H4 (cell line): ENCODE measurements at regions not wholly inside any gene's neighbourhood (a gene's known extent, or its start where the extent isn't known, plus 50 kb on each side); places are given as distances from the start of the nearest gene placed in this dataset.
A peak's percentile ranks its signal among the peaks of the same experiment; 100 is the strongest.

Experiments used
- DNase-seq: peaks from one replicate; pipeline ENCODE4 v3.0.0-alpha.2; 2015; ENCODE audit warnings: low spot score

- no peak for DNase-seq
Measured at GRCh38 chr13:22287343-22287920, 616.6 kb downstream of the FGF9 start.

- DNase-seq: no peak
Measured at GRCh38 chr13:22288496-22288895, 617.6 kb downstream of the FGF9 start.

GRCh38 chr13:22289711-22290110, 618.8 kb downstream of the FGF9 start:
- no peak for DNase-seq

- DNase-seq: no peak
Measured at GRCh38 chr13:22298530-22298929, 627.7 kb downstream of the FGF9 start.

- DNase-seq: no peak
Measured at GRCh38 chr13:22311734-22312404, 641.0 kb downstream of the FGF9 start.

GRCh38 chr13:22312405-22312803, 641.5 kb downstream of the FGF9 start:
- DNase-seq: no peak

GRCh38 chr13:22316494-22317025, 645.7 kb downstream of the FGF9 start:
- DNase-seq: no peak

- DNase-seq: no peak
Measured at GRCh38 chr13:22320991-22321390, 650.1 kb downstream of the FGF9 start.

- no peak for DNase-seq
Measured at GRCh38 chr13:22325761-22326160, 654.9 kb downstream of the FGF9 start.

GRCh38 chr13:22332416-22332815, 661.5 kb downstream of the FGF9 start:
- DNase-seq: no peak

GRCh38 chr13:22336460-22336859, 665.6 kb downstream of the FGF9 start:
- DNase-seq: no peak

GRCh38 chr13:22357132-22357531, 686.3 kb downstream of the FGF9 start:
- peak; percentile 39 for DNase-seq

GRCh38 chr13:22369090-22369489, 698.2 kb downstream of the FGF9 start:
- no peak for DNase-seq

- no peak for DNase-seq
Measured at GRCh38 chr13:22369840-22370239, 699.0 kb downstream of the FGF9 start.

- no peak for DNase-seq
Measured at GRCh38 chr13:22372261-22372660, 701.4 kb downstream of the FGF9 start.

- DNase-seq: no peak
Measured at GRCh38 chr13:22375151-22375550, 704.3 kb downstream of the FGF9 start.

GRCh38 chr13:22387899-22388298, 717.0 kb downstream of the FGF9 start:
- DNase-seq: no peak

GRCh38 chr13:22399801-22400420, 729.0 kb downstream of the FGF9 start:
- no peak for DNase-seq

- DNase-seq: no peak
Measured at GRCh38 chr13:22402682-22403081, 731.8 kb downstream of the FGF9 start.

GRCh38 chr13:22403144-22403543, 732.3 kb downstream of the FGF9 start:
- no peak for DNase-seq

GRCh38 chr13:22405891-22406290, 735.0 kb downstream of the FGF9 start:
- no peak for DNase-seq

- DNase-seq: no peak
Measured at GRCh38 chr13:22412452-22412851, 741.6 kb downstream of the FGF9 start.

GRCh38 chr13:22422023-22422422, 751.1 kb downstream of the FGF9 start:
- DNase-seq: no peak
